Omental fat pad (tissue), 3 donors: ENCODE measurements at regions not wholly inside any gene's neighbourhood (a gene's known extent, or its start where the extent isn't known, plus 50 kb on each side); places are given as distances from the start of the nearest gene placed in this dataset.

Source experiments
- ATAC-seq: fragments of 150-250 bp; one replicate; pipeline ENCODE4 v1.9.1; 2016; ENCODE audit warnings: mild to moderate bottlenecking, moderate library complexity; ENCODE audit not compliant: low FRiP score
- DNase-seq: peaks from one replicate; pipeline ENCODE4 v3.0.0-alpha.2; 2019; ENCODE audit warnings: low spot score
- TF ChIP-seq, protein P1 (sequence below), 3 donors: fragments of 450-650 bp; IDR thresholded peaks; one replicate each; pipeline ENCODE4 v1.5.1; 2016 to 2017; ENCODE audit warnings: antibody characterized with exemption in 3 of 3, mild to moderate bottlenecking in 3 of 3, moderate library complexity in 2 of 3

DNA sequence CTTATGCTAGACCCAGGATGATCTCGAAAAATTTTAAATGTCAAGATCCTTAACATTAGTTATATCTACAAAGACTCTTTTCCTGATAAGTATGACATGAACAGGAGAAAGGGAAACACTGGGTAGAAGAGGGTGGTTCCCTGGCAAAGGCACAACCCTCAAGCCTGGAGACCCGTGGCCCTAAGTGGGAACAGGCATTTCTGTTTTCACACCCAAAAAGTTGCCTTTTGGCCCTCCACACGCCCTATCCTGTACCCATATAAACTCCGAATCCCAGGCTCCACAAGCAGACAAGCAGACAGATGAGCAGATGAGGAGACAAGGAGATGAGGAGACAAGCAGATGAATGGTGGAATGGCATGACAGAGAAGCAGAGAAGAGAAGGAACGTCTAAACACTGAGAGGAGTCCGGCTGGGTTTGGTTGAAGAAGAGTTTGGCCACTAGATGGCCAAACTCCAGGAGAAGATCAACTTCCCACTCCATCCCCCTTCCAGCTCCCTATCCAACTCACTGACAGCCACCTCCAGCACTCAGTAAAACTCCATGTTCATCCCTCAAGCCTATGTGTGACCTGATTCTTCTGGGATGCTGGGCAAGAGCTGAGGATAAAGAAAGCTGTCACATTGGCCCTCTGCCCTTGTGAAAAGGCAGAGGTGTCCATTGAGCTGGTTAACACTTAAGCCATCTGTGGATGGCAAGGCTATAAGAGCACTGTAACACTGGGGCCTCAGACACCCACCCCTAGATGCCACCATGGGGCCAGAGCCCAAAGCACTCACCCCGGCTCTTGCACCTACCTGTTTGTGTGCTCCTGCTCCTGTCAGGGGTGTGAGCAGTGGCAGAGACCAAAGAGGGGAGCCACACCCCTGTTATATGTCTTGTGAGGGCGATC, 139.6 kb upstream of the FAM20A start:
- ATAC-seq, result no peak
- TF ChIP-seq, protein P1, sequence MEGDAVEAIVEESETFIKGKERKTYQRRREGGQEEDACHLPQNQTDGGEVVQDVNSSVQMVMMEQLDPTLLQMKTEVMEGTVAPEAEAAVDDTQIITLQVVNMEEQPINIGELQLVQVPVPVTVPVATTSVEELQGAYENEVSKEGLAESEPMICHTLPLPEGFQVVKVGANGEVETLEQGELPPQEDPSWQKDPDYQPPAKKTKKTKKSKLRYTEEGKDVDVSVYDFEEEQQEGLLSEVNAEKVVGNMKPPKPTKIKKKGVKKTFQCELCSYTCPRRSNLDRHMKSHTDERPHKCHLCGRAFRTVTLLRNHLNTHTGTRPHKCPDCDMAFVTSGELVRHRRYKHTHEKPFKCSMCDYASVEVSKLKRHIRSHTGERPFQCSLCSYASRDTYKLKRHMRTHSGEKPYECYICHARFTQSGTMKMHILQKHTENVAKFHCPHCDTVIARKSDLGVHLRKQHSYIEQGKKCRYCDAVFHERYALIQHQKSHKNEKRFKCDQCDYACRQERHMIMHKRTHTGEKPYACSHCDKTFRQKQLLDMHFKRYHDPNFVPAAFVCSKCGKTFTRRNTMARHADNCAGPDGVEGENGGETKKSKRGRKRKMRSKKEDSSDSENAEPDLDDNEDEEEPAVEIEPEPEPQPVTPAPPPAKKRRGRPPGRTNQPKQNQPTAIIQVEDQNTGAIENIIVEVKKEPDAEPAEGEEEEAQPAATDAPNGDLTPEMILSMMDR (IDR thresholded peaks at IDR 0.05), result no peak
- DNase-seq, result no peak

DNA sequence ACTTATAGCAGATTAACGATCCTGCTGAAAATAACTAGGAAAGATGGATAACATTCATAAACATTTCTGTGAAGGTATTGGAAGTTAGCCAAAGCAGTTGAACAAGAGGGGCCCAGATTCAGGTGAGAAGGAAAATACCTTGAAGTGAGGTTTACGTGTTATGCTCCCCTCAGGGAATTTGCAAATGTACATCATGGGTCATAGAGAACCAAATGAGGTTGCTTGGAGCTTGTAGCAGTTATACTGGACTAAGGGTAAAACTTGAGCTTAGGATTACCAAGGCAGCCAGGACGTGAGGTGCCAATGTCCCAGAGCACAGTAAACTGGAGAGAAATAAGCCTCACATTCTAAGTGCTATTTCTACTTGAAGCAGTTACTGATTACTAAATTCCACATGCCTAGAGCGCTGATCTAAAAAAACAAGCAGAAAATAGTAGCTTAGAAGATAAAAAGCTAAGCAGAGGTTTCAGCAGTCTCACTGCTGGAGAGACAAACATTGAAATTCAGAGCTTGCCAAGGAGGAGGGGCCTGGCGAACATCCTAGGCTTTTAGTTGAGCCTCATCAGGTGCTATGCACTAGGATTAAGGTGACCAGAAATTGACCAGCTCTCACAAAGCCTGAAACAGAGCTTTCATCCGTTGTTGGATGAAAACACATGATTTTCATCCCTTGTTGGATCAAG, 136.7 kb upstream of the FAM20A start:
- TF ChIP-seq, protein P1 (IDR thresholded peaks at IDR 0.05), result no peak
- no peak for ATAC-seq

GRCh38 chr17:68734931-68735330, 133.8 kb upstream of the FAM20A start:
- TF ChIP-seq, protein P1 (IDR thresholded peaks at IDR 0.05), result no peak
- DNase-seq (no peak), ATAC-seq (no peak)

More for the DNA sequence above, 136.7 kb upstream of the FAM20A start:
- no peak for DNase-seq

DNA sequence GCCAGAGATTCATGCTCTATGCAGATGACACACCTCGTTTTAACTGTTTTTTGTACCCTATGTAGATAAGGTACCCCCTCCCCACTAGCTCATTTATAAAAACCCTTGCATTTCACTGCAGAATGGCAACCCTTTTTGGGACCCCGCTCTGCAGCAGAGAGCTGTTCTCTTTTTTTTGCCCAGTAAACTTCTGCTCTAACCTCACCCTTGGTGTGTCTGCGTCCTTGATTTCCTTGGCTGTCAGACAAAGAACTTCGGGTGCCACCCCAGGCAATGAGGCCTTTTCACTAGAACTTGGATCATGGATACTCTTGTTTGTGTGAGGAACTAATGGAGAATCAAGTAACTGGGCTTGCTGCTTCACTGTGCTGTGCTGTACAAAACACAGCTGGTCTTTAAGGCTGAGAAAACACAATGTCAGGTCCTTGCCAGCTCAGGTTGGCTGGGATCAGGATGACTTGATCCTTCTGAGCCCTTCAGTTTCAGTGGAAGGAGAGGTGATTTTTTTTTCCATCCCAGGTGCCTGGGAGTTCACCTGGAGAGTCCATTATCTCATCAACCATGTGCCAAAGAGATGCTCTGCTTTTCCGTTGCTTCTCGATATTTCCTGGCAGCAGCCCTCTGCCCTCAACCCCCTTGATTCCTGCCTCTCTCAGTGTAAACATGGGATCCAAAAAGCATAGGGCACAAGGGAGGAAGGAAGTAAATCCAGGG, 133.2 kb upstream of the FAM20A start:
- ATAC-seq (no peak), DNase-seq (no peak)
- TF ChIP-seq, protein P1 (IDR thresholded peaks at IDR 0.05), result no peak

DNA sequence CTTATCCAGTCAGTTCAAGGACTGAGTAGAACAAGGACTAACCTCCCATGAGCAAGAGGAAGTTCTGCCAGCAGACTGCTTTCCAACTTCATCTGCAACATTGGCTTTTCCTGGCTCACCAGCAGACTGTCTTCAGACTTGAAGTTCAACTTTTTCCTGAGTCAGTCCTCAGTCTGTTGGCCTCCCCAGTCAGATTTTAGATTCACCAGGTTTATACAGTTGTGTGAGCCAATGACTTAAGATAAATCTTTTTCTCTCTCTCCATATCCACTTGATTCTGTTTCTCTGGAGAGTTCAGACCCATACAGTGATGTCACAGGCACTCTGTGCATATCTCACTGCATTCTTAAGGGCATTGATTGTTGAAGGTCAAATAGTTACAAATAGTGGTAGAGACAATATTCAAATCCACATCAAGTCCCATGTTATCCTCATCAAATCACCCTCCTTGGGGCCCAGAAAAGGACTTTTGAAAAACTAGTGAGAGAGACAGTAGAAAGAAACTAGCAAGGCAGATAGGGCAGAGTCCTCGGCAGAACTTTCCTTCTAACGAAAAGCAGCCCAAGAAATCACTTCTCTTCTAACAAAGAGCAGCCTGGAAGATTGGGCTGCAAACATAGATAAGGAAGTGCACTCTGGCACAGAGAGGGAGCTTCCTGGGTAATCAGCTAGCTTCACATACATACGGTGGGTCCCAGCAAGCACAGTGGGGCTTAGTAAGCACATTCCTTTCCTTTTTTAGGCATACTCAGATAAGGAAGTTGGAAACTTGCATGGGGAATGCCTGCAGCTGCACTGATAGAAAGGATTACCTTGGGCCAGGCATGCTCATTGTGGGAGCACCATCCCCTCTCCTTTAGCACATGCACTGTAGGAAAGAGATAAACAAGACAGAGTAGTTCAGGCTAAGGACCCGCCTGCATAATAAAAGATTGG, 132.3 kb upstream of the FAM20A start:
- ATAC-seq (peak; percentile 83), DNase-seq (no peak)
- TF ChIP-seq, protein P1 (IDR thresholded peaks at IDR 0.05), result no peak

- ATAC-seq, result no peak
- TF ChIP-seq, protein P1 (IDR thresholded peaks at IDR 0.05), result no peak
- no peak for DNase-seq
Observed at GRCh38 chr17:68732301-68732749, 131.2 kb upstream of the FAM20A start.
